SK-N-SH treated with all-trans-retinoic acid at 6 μM for 48 hours (cell line): ENCODE measurements at regions not wholly inside any gene's neighbourhood (a gene's known extent, or its start where the extent isn't known, plus 50 kb on each side); places are given as distances from the start of the nearest gene placed in this dataset.

Experiments
- BACH2 ChIP-seq: fragments of 250-450 bp; sonication (Bioruptor Pico); IDR thresholded peaks from 2 replicates; pipeline ENCODE4 v1.9.0; 2021; ENCODE audit warnings: mild to moderate bottlenecking, borderline replicate concordance
- CREB5 ChIP-seq: fragments of 250-450 bp; sonication (Bioruptor Pico); IDR thresholded peaks from 2 replicates; pipeline ENCODE4 v1.5.1; 2020; ENCODE audit warnings: low read depth, mild to moderate bottlenecking, moderate library complexity
- CSRNP3 ChIP-seq: fragments of 250-450 bp; sonication (Bioruptor Pico); IDR thresholded peaks from 2 replicates; pipeline ENCODE4 v1.5.1; 2021; ENCODE audit warnings: mild to moderate bottlenecking, moderate library complexity
- ZC3H10 ChIP-seq: fragments of 250-450 bp; sonication (Bioruptor Pico); IDR thresholded peaks from 2 replicates; pipeline ENCODE4 v1.5.1; 2021; ENCODE audit warnings: mild to moderate bottlenecking, moderate library complexity
- ZNF565 ChIP-seq: fragments of 450-650 bp; formaldehyde crosslinking; conservative IDR thresholded peaks from 2 replicates; pipeline ENCODE4 v1.5.0; 2020; ENCODE audit warnings: low read depth, mild to moderate bottlenecking, moderate library complexity

GRCh38 chr2:211175956-211176355 is 619.6 kb downstream of the CPS1 start:
- TF ChIP-seq CREB5 (CRISPR knock-in tag), result no peak
- no peak for TF ChIP-seq BACH2 (CRISPR knock-in tag)
- no peak for TF ChIP-seq ZC3H10 (CRISPR knock-in tag)
- no peak for TF ChIP-seq ZNF565 (CRISPR knock-in tag)
- TF ChIP-seq CSRNP3 (CRISPR knock-in tag), result no peak
